A549 (cell line): ENCODE measurements at regions not wholly inside any gene's neighbourhood (a gene's known extent, or its start where the extent isn't known, plus 50 kb on each side); places are given as distances from the start of the nearest gene placed in this dataset.

Experiments used
- ATAC-seq, 2 experiments: fragments of 200-7000 bp in 1 of 2; fragments of >200 bp in 1 of 2; cut with Nextera tagmentation in 1 of 2; cut with Tn5 transposase in 1 of 2; 3 replicates each; pipeline versions ENCODE4 v1.8.0 to v1.9.1; 2018 to 2020; ENCODE audit warnings: mild to moderate bottlenecking in 1 of 2, moderate library complexity in 1 of 2
- CTCF ChIA-PET: fragments of 300-600 bp; sonication (Branson Sonifier 250); formaldehyde crosslinking; extraction: SDS; loops from one replicate; lab custom pipeline; 2021; ENCODE audit warnings: antibody characterized with exemption, inconsistent platforms; lab: Yijun Ruan, JAX
- POLR2A ChIA-PET: fragments of 350-600 bp; formaldehyde crosslinking; extraction: SDS; loops from one replicate; lab custom pipeline; 2021; ENCODE audit warnings: antibody characterized with exemption, inconsistent platforms; lab: Yijun Ruan, JAX
- DNase-seq, 2 experiments: peaks; one replicate each; pipeline versions ENCODE4 v3.0.0 to v3.0.0-alpha.2; 2011 to 2016; ENCODE audit warnings: low read depth in 1 of 2, low spot score in 1 of 2
- FAIRE-seq: peaks from 2 replicates; lab custom pipeline; 2011; peaks lifted over from hg19 to GRCh38; lab: Jason Lieb, UNC
- H3K27ac ChIP-seq, 2 experiments: fragments of >200 bp; sonication (Bioruptor Twin); formaldehyde crosslinking; 3 replicates each; pipeline ENCODE4 v1.5.1; 2016 to 2017
- H3K4me1 ChIP-seq: fragments of >200 bp; sonication (Bioruptor Twin); formaldehyde crosslinking; 3 replicates; pipeline ENCODE4 v1.6.1; 2016
- H3K4me2 ChIP-seq: fragments of >200 bp; sonication (Bioruptor Twin); formaldehyde crosslinking; 3 replicates; pipeline ENCODE4 v1.6.1; 2016
- H3K4me3 ChIP-seq: fragments of >200 bp; sonication (Bioruptor Twin); formaldehyde crosslinking; 3 replicates; pipeline ENCODE4 v1.5.1; 2016
- H3K9me3 ChIP-seq: fragments of >200 bp; sonication (Bioruptor Twin); formaldehyde crosslinking; 3 replicates; pipeline ENCODE4 v1.6.1; 2016
- BHLHE40 ChIP-seq: IDR thresholded peaks from 2 replicates; pipeline ENCODE4 v1.6.1; 2012; ENCODE audit warnings: low read depth, low read length, inconsistent platforms
- CBX2 ChIP-seq: fragments of 200-600 bp; sonication (generic); IDR thresholded peaks from 2 replicates; pipeline ENCODE4 v1.6.1; 2016; ENCODE audit warnings: low read depth, mild to moderate bottlenecking, borderline replicate concordance
- CBX8 ChIP-seq: fragments of 200-600 bp; sonication (generic); IDR thresholded peaks from 2 replicates; pipeline ENCODE4 v1.6.1; 2016
- EHMT2 ChIP-seq: fragments of 200-600 bp; sonication (generic); IDR thresholded peaks from 2 replicates; pipeline ENCODE4 v1.6.1; 2016; ENCODE audit warnings: antibody characterized with exemption, low read depth, mild to moderate bottlenecking, moderate library complexity
- GATA3 ChIP-seq: IDR thresholded peaks from 2 replicates; pipeline ENCODE4 v1.6.1; 2012; ENCODE audit warnings: borderline replicate concordance
- HOXA7 ChIP-seq: fragments of 250-450 bp; sonication (Bioruptor Pico); IDR thresholded peaks from 2 replicates; pipeline ENCODE4 v1.5.0; 2020; ENCODE audit warnings: mild to moderate bottlenecking, moderate library complexity
- HOXB13 ChIP-seq: fragments of 250-450 bp; sonication (Bioruptor Pico); IDR thresholded peaks from 2 replicates; pipeline ENCODE4 v1.5.0; 2020; ENCODE audit warnings: low read depth, mild to moderate bottlenecking, moderate library complexity
- HOXB5 ChIP-seq: fragments of 250-450 bp; sonication (Bioruptor Pico); IDR thresholded peaks from 2 replicates; pipeline ENCODE4 v1.5.0; 2020; ENCODE audit warnings: mild to moderate bottlenecking, moderate library complexity
- MAZ ChIP-seq: fragments of 150-350 bp; IDR thresholded peaks from 2 replicates; pipeline ENCODE4 v1.6.1; 2014; ENCODE audit warnings: antibody characterized with exemption, low read depth, low read length, borderline replicate concordance
- MYC ChIP-seq: IDR thresholded peaks from 2 replicates; pipeline ENCODE4 v1.6.1; 2012; ENCODE audit warnings: mild to moderate bottlenecking, inconsistent platforms, low read length, improper control_type of control experiment, borderline replicate concordance
- NFE2L2 ChIP-seq: fragments of 150-350 bp; conservative IDR thresholded peaks from 2 replicates; pipeline ENCODE4 v1.6.1; 2014; ENCODE audit warnings: low read length
- NPAS2 ChIP-seq: fragments of 250-450 bp; sonication (Bioruptor Pico); IDR thresholded peaks from 2 replicates; pipeline ENCODE4 v1.8.0; 2022; ENCODE audit warnings: mild to moderate bottlenecking, moderate library complexity, borderline replicate concordance
- NR3C1 ChIP-seq: fragments of >200 bp; sonication (Bioruptor Twin); formaldehyde crosslinking; IDR thresholded peaks from 3 replicates; pipeline ENCODE4 v1.6.1; 2017
- PHF8 ChIP-seq: fragments of 200-600 bp; sonication (generic); IDR thresholded peaks from 2 replicates; pipeline ENCODE4 v1.6.1; 2016; ENCODE audit warnings: low read depth, mild to moderate bottlenecking, antibody characterized with exemption, moderate library complexity, borderline replicate concordance
- RAD21 ChIP-seq, 2 experiments: fragments of >200 bp in 1 of 2; sonication (Bioruptor Twin) in 1 of 2; formaldehyde crosslinking in 1 of 2; IDR thresholded peaks in 1 of 2; conservative IDR thresholded peaks in 1 of 2; 2 replicates in 1 of 2; 3 replicates in 1 of 2; pipeline ENCODE4 v1.6.1; 2012 to 2018; ENCODE audit warnings: inconsistent platforms in 1 of 2
- SMC3 ChIP-seq: fragments of >200 bp; sonication (Bioruptor Twin); formaldehyde crosslinking; IDR thresholded peaks from 3 replicates; pipeline ENCODE4 v1.6.1; 2018; ENCODE audit warnings: inconsistent platforms
- SREBF2 ChIP-seq: fragments of 450-650 bp; IDR thresholded peaks from 2 replicates; pipeline ENCODE4 v1.6.1; 2014; ENCODE audit warnings: mild to moderate bottlenecking, moderate library complexity
- ZFP36 ChIP-seq: fragments of 450-650 bp; IDR thresholded peaks from 2 replicates; pipeline ENCODE4 v1.6.1; 2014; ENCODE audit warnings: borderline replicate concordance; ENCODE audit not compliant: partially characterized antibody
- ZSCAN20 ChIP-seq: fragments of 250-450 bp; sonication (Bioruptor Pico); IDR thresholded peaks from 2 replicates; pipeline ENCODE4 v1.8.0; 2022; ENCODE audit warnings: mild to moderate bottlenecking, moderate library complexity
- WGBS: methylation state at CpG from one replicate; pipeline ENCODE4 v1.1.6; 2017; ENCODE audit errors: missing lambda C conversion rate; 5-methylcytosine and 5-hydroxymethylcytosine counted together
- TF ChIP-seq, protein P1 (sequence below): IDR thresholded peaks from 2 replicates; pipeline ENCODE4 v1.6.1; 2012
- TF ChIP-seq, protein P2 (sequence below): fragments of 450-650 bp; IDR thresholded peaks from 2 replicates; pipeline ENCODE4 v1.6.1; 2014; ENCODE audit warnings: antibody characterized with exemption
- TF ChIP-seq, protein P3 (sequence below): fragments of >200 bp; sonication (Bioruptor Twin); formaldehyde crosslinking; IDR thresholded peaks from 2 replicates; pipeline ENCODE4 v1.6.1; 2016
- TF ChIP-seq, protein P4 (sequence below): fragments of 200-600 bp; sonication (generic); IDR thresholded peaks from 2 replicates; pipeline ENCODE4 v1.6.1; 2016; ENCODE audit warnings: antibody characterized with exemption, mild to moderate bottlenecking, moderate library complexity
- TF ChIP-seq, protein P5 (sequence below): fragments of 150-350 bp; IDR thresholded peaks from 2 replicates; pipeline ENCODE4 v1.6.1; 2014; ENCODE audit warnings: low read depth, mild to moderate bottlenecking, low read length
- TF ChIP-seq, protein P6 (sequence below): fragments of >200 bp; sonication (Bioruptor Twin); formaldehyde crosslinking; IDR thresholded peaks from 3 replicates; pipeline ENCODE4 v1.5.1; 2016
- TF ChIP-seq, protein P7 (sequence below): IDR thresholded peaks from 2 replicates; pipeline ENCODE4 v1.6.1; 2012

DNA sequence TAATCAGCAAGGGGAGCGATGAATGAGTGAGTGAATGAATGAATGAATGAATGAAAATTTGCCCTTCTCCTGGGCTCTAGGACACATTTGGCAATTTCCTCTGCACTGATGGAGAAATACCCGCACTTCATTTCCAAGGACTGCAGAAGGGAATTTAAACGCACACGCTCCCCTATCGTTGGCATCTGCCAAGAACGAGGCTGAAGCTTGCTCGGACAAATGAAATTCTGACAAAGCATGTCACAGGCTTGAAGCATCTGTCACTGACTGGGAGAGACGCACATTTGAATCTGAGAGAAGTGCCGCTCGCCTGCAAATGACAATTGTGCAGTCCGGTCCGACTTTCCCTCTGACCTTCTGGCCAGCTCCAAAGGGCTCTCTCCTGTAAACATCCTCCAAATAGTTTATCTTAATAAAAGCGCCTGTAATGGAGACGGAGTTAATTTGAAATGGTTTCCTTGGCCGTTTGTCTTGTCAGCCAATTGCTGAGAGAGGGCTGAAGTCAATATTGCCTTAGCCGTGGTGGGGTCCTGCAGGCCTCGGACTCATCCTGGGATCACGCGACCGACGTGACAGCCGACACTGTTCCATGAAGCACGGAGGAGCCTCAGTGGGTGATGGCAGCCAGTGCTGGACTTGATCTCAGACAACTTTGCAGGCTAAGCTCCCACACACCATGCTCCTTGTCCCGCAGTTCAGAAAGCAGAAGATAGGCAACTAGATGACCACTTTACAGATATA lies 260.7 kb downstream of the MN1 start (continued):
- TF ChIP-seq, protein P1, sequence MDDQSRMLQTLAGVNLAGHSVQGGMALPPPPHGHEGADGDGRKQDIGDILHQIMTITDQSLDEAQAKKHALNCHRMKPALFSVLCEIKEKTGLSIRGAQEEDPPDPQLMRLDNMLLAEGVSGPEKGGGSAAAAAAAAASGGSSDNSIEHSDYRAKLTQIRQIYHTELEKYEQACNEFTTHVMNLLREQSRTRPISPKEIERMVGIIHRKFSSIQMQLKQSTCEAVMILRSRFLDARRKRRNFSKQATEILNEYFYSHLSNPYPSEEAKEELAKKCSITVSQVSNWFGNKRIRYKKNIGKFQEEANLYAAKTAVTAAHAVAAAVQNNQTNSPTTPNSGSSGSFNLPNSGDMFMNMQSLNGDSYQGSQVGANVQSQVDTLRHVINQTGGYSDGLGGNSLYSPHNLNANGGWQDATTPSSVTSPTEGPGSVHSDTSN = no peak
- TF ChIP-seq HOXA7 (CRISPR knock-in tag) = no peak
- TF ChIP-seq, all 56 proteins: peak for 0

DNA sequence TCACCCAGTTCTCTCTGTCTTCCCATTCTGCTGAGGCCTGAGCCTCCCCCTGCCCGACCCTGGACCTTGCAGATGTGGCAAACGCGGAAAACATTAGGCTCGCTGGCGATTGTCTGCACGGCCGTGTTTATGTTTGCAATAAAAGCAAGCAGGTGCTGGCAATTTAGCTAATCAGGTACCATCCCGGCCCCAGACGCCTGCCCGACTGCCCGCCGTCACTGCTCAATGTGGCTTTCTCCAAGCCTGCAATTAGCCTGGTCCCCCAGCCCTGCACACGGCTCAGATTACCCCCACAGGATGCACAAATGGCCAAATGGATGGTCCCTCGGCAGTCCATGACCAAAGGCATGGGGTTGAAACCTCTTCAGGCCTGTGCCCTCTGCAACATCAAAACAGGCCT lies 259.7 kb downstream of the MN1 start:
- CTCF ChIA-PET = no interaction called here
- FAIRE-seq = no peak
- WGBS = 84% methylated on average over 13 of the region's 14 CpGs
- no peaks in the 10 kb centered on the region for H3K4me1 ChIP-seq
- no peak overlapping the region for H3K27ac ChIP-seq
- no peak overlapping the region for H3K4me2 ChIP-seq
- POLR2A ChIA-PET = no interaction called here
- ATAC-seq = no peak
- no peak for DNase-seq
- no peaks in the 10 kb centered on the region for H3K9me3 ChIP-seq
- H3K4me3 ChIP-seq = no peak overlapping the region
- TF ChIP-seq, protein P2, sequence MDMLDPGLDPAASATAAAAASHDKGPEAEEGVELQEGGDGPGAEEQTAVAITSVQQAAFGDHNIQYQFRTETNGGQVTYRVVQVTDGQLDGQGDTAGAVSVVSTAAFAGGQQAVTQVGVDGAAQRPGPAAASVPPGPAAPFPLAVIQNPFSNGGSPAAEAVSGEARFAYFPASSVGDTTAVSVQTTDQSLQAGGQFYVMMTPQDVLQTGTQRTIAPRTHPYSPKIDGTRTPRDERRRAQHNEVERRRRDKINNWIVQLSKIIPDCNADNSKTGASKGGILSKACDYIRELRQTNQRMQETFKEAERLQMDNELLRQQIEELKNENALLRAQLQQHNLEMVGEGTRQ = no peak
- TF ChIP-seq ZFP36 (no peak), EHMT2 (no peak), HOXB5 (no peak), MYC (no peak), RAD21 (conservative IDR thresholded peaks at IDR 0.05 in 1 of 2, IDR thresholded peaks at IDR 0.05 in 1 of 2) (no peak), GATA3 (no peak), SMC3 (no peak), HOXB13 (CRISPR knock-in tag) (no peak), BHLHE40 (no peak), SREBF2 (no peak), HOXA7 (CRISPR knock-in tag) (no peak)
- TF ChIP-seq, protein P3, sequence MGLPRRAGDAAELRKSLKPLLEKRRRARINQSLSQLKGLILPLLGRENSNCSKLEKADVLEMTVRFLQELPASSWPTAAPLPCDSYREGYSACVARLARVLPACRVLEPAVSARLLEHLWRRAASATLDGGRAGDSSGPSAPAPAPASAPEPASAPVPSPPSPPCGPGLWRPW = no peak

DNA sequence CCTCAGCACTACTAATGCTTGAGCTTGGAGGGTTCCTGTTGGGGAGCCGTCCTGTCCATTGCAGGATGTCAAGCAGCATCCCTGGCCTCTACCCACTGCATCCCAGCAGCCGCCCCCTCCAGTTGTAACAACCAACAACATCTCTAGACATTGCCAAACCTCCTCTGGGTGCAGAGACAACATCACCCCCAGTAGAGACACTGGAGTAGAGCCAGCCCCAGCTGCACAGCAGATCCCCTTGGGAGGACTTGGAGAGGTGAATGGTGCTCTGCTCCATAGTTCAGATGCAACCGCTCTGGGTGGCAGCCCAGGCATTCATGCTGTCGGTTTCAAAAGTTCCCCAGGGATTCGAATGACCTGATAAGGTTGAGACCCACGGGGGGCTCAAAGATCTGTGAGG lies 259.0 kb downstream of the MN1 start:
- WGBS = 59% methylated on average over 3 of the region's 6 CpGs
- ATAC-seq = no peak
- Histone ChIP-seq H3K4me3 (no peak overlapping the region), H3K4me2 (no peak overlapping the region), H3K27ac (no peak overlapping the region), H3K9me3 (no peaks in the 10 kb centered on the region), H3K4me1 (no peaks in the 10 kb centered on the region)
- CTCF ChIA-PET = no interaction called here
- DNase-seq = no peak
- POLR2A ChIA-PET = no interaction called here
- FAIRE-seq = no peak
- TF ChIP-seq CBX8 (no peak), GATA3 (no peak), ZFP36 (no peak), MAZ (no peak), ZSCAN20 (CRISPR knock-in tag) (no peak), NPAS2 (CRISPR knock-in tag) (no peak), CBX2 (no peak), EHMT2 (no peak), NFE2L2 (no peak), PHF8 (no peak), HOXB5 (no peak), NR3C1 (no peak)
- TF ChIP-seq, protein P4, sequence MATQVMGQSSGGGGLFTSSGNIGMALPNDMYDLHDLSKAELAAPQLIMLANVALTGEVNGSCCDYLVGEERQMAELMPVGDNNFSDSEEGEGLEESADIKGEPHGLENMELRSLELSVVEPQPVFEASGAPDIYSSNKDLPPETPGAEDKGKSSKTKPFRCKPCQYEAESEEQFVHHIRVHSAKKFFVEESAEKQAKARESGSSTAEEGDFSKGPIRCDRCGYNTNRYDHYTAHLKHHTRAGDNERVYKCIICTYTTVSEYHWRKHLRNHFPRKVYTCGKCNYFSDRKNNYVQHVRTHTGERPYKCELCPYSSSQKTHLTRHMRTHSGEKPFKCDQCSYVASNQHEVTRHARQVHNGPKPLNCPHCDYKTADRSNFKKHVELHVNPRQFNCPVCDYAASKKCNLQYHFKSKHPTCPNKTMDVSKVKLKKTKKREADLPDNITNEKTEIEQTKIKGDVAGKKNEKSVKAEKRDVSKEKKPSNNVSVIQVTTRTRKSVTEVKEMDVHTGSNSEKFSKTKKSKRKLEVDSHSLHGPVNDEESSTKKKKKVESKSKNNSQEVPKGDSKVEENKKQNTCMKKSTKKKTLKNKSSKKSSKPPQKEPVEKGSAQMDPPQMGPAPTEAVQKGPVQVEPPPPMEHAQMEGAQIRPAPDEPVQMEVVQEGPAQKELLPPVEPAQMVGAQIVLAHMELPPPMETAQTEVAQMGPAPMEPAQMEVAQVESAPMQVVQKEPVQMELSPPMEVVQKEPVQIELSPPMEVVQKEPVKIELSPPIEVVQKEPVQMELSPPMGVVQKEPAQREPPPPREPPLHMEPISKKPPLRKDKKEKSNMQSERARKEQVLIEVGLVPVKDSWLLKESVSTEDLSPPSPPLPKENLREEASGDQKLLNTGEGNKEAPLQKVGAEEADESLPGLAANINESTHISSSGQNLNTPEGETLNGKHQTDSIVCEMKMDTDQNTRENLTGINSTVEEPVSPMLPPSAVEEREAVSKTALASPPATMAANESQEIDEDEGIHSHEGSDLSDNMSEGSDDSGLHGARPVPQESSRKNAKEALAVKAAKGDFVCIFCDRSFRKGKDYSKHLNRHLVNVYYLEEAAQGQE = no peak
- TF ChIP-seq, protein P5, sequence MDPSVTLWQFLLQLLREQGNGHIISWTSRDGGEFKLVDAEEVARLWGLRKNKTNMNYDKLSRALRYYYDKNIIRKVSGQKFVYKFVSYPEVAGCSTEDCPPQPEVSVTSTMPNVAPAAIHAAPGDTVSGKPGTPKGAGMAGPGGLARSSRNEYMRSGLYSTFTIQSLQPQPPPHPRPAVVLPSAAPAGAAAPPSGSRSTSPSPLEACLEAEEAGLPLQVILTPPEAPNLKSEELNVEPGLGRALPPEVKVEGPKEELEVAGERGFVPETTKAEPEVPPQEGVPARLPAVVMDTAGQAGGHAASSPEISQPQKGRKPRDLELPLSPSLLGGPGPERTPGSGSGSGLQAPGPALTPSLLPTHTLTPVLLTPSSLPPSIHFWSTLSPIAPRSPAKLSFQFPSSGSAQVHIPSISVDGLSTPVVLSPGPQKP = no peak
- TF ChIP-seq, protein P6, sequence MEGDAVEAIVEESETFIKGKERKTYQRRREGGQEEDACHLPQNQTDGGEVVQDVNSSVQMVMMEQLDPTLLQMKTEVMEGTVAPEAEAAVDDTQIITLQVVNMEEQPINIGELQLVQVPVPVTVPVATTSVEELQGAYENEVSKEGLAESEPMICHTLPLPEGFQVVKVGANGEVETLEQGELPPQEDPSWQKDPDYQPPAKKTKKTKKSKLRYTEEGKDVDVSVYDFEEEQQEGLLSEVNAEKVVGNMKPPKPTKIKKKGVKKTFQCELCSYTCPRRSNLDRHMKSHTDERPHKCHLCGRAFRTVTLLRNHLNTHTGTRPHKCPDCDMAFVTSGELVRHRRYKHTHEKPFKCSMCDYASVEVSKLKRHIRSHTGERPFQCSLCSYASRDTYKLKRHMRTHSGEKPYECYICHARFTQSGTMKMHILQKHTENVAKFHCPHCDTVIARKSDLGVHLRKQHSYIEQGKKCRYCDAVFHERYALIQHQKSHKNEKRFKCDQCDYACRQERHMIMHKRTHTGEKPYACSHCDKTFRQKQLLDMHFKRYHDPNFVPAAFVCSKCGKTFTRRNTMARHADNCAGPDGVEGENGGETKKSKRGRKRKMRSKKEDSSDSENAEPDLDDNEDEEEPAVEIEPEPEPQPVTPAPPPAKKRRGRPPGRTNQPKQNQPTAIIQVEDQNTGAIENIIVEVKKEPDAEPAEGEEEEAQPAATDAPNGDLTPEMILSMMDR = no peak
- TF ChIP-seq, protein P7, sequence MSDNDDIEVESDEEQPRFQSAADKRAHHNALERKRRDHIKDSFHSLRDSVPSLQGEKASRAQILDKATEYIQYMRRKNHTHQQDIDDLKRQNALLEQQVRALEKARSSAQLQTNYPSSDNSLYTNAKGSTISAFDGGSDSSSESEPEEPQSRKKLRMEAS = no peak
